ENCODE measurements at regions not wholly inside any gene's neighbourhood (a gene's known extent, or its start where the extent isn't known, plus 50 kb on each side); places are given as distances from the start of the nearest gene placed in this dataset.
A peak's percentile ranks its signal among the peaks of the same experiment; 100 is the strongest.

DNA sequence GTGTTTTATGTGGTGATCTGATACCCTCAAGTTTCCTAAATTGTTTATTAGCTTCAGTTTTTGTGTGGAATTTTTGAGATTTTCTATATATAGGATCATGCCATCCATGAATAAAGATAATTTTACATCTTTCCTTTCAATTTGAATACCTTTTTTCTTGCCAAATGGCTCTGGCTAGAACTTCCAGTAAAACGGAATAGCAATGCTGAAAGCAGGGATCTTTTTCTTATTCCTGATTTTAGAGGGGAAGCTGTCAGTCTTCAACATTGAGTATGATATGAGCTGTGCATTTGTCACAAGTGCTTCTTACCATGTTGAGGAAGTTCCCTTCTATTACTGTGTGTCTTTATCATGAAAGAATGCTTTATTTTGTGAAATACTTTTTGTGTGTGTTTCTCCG lies 618.8 kb downstream of the FGF9 start:
- no peaks in the 10 kb centered on the region for H3K36me3 ChIP-seq (ENCODE audit: control insufficient read depth in 4 of 4, insufficient read depth in 4 of 4, low read length in 3 of 4)
- ChIA-PET CTCF (interaction anchor here (1.0 kb wide), 1 partner anchor 11 kb away, joined by 3 read pairs; no protein-coding TSS in a partner anchor), POLR2A (interaction anchor here (0.6 kb wide), 1 partner anchor 263 kb away, joined by 3 read pairs; no protein-coding TSS in a partner anchor)
- H3K27me3 ChIP-seq (replicated peaks in 2 of 5; ENCODE audit: control insufficient read depth in 4 of 5, insufficient read depth in 5 of 5, low read length in 4 of 5): peaks cover 0 to 4% (median 0%) of the 10 kb centered on the region in 5 experiments
- H3K4me3 ChIP-seq (ENCODE audit: control insufficient read depth in 1 of 7, extremely low read depth in 1 of 7, insufficient read depth in 4 of 7, low read depth in 2 of 7, low read length in 6 of 7): no peak overlapping the region
- H3K27ac ChIP-seq (ENCODE audit: insufficient read depth in 1 of 2, low read depth in 1 of 2, low read length in 2 of 2, poor library complexity in 1 of 2, severe bottlenecking in 2 of 2): no peak overlapping the region
- H3K9me3 ChIP-seq (ENCODE audit: control extremely low read depth in 1 of 5, control insufficient read depth in 4 of 5, insufficient read depth in 2 of 5, low read depth in 1 of 5, low read length in 4 of 5): no peaks in the 10 kb centered on the region
- no peak for DNase-seq
- H3K4me1 ChIP-seq (ENCODE audit: control extremely low read depth in 1 of 4, control insufficient read depth in 4 of 4, insufficient read depth in 4 of 4, low read length in 3 of 4): no peaks in the 10 kb centered on the region
- WGBS (ENCODE audit: insufficient coverage): 100% methylated on average over 1 of the region's 2 CpGs

DNA sequence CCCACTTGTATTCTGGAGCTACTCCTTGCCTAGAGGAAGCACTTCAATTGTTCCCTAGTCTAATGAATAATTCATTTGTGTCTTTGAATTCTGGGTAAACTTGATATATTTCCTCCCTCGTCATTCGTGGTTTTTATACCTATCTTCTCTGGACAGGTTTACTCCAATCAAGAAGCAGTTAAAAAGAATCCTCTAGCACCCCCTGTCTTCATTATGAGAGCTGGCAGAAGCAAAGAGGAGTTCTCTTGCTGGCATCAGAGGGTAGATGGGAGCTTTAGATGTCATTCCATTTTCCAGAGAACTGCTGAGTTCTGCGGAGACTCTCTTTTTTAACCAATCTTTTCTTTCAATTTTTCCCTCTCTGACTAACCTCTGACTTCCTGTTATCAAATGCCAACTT lies 627.7 kb downstream of the FGF9 start:
- ChIA-PET CTCF (no interaction called here), POLR2A (no interaction called here)
- Histone ChIP-seq H3K27me3 (replicated peaks in 2 of 5; ENCODE audit: control insufficient read depth in 4 of 5, insufficient read depth in 5 of 5, low read length in 4 of 5) (no peaks in the 10 kb centered on the region), H3K9me3 (ENCODE audit: control extremely low read depth in 1 of 5, control insufficient read depth in 4 of 5, insufficient read depth in 2 of 5, low read depth in 1 of 5, low read length in 4 of 5) (peaks cover 0 to 4% (median 0%) of the 10 kb centered on the region in 5 experiments), H3K36me3 (ENCODE audit: control insufficient read depth in 4 of 4, insufficient read depth in 4 of 4, low read length in 3 of 4) (no peaks in the 10 kb centered on the region), H3K4me1 (ENCODE audit: control extremely low read depth in 1 of 4, control insufficient read depth in 4 of 4, insufficient read depth in 4 of 4, low read length in 3 of 4) (no peaks in the 10 kb centered on the region), H3K27ac (ENCODE audit: insufficient read depth in 1 of 2, low read depth in 1 of 2, low read length in 2 of 2, poor library complexity in 1 of 2, severe bottlenecking in 2 of 2) (no peak overlapping the region), H3K4me3 (ENCODE audit: control insufficient read depth in 1 of 7, extremely low read depth in 1 of 7, insufficient read depth in 4 of 7, low read depth in 2 of 7, low read length in 6 of 7) (no peak overlapping the region)
- 90% methylated on average over 2 of the region's 3 CpGs for WGBS (ENCODE audit: insufficient coverage)
- DNase-seq: peak in 1 of 3 donors; percentile 6

DNA sequence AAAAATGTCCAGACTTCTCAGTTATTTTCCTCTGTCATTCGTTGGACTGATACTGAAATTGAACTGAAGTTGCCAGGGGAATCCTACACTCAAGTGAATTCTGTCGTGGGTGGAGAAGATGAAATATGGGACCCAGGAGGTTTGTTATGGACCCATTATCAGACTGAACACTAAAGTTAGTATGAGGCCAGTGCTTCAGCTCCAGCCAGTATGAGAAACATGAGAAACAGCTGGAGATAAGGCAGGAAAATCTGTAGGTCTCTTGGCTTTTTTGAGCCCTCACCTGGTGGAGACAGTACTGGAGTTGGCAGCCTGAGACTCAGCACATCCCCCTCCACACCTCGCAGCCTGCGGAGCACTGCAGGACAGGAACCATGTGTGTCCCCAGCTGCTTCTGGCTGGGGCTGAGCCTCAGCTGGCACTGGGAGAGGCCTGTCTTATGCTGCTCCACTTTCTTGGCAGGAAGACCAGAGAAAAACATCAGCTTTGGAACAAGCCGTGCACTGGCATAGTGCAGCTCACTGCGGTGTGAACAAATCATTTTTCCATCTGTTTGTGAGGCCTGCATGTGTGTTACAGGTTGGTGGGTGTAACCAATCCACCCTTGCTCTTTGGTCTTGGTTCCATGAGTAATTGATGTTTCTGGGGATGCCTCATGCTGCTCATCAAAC lies 641.0 kb downstream of the FGF9 start:
- ChIA-PET CTCF (no interaction called here), POLR2A (no interaction called here)
- no peak for DNase-seq
- WGBS (ENCODE audit: insufficient coverage): 78% methylated on average over 4 of the region's 6 CpGs
- Histone ChIP-seq H3K36me3 (ENCODE audit: control insufficient read depth in 4 of 4, insufficient read depth in 4 of 4, low read length in 3 of 4) (no peaks in the 10 kb centered on the region), H3K4me1 (ENCODE audit: control extremely low read depth in 1 of 4, control insufficient read depth in 4 of 4, insufficient read depth in 4 of 4, low read length in 3 of 4) (no peaks in the 10 kb centered on the region), H3K27me3 (replicated peaks in 2 of 5; ENCODE audit: control insufficient read depth in 4 of 5, insufficient read depth in 5 of 5, low read length in 4 of 5) (no peaks in the 10 kb centered on the region), H3K4me3 (ENCODE audit: control insufficient read depth in 1 of 7, extremely low read depth in 1 of 7, insufficient read depth in 4 of 7, low read depth in 2 of 7, low read length in 6 of 7) (no peak overlapping the region), H3K27ac (ENCODE audit: insufficient read depth in 1 of 2, low read depth in 1 of 2, low read length in 2 of 2, poor library complexity in 1 of 2, severe bottlenecking in 2 of 2) (no peak overlapping the region), H3K9me3 (ENCODE audit: control extremely low read depth in 1 of 5, control insufficient read depth in 4 of 5, insufficient read depth in 2 of 5, low read depth in 1 of 5, low read length in 4 of 5) (peaks cover 0 to 6% (median 0%) of the 10 kb centered on the region in 5 experiments)

DNA sequence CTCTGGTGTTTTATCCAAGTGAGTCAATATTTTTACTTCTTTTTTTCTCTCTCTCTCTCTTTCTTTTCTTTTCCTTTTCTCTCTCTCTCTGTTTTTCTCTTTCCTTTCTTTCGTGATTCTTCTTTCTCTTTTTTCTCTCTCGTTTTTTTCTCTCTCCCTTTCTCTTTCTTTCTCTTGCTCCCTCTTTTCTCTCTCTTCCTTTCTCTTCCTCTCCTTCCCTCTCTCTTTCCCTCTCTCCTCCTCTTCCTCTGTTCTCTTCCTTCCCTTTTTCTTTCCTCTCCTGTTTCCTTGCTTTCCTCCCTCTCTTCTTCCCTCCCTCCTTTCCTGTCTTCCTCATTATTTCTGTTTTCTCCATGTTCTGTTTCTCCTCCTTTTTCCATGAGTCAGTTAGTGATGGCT lies 641.5 kb downstream of the FGF9 start:
- Histone ChIP-seq H3K9me3 (ENCODE audit: control extremely low read depth in 1 of 5, control insufficient read depth in 4 of 5, insufficient read depth in 2 of 5, low read depth in 1 of 5, low read length in 4 of 5) (peaks cover 0 to 6% (median 0%) of the 10 kb centered on the region in 5 experiments), H3K27ac (ENCODE audit: insufficient read depth in 1 of 2, low read depth in 1 of 2, low read length in 2 of 2, poor library complexity in 1 of 2, severe bottlenecking in 2 of 2) (no peak overlapping the region), H3K36me3 (ENCODE audit: control insufficient read depth in 4 of 4, insufficient read depth in 4 of 4, low read length in 3 of 4) (no peaks in the 10 kb centered on the region), H3K4me1 (ENCODE audit: control extremely low read depth in 1 of 4, control insufficient read depth in 4 of 4, insufficient read depth in 4 of 4, low read length in 3 of 4) (no peaks in the 10 kb centered on the region), H3K4me3 (ENCODE audit: control insufficient read depth in 1 of 7, extremely low read depth in 1 of 7, insufficient read depth in 4 of 7, low read depth in 2 of 7, low read length in 6 of 7) (no peak overlapping the region), H3K27me3 (replicated peaks in 2 of 5; ENCODE audit: control insufficient read depth in 4 of 5, insufficient read depth in 5 of 5, low read length in 4 of 5) (no peaks in the 10 kb centered on the region)
- 100% methylated on average over 2 of the region's 2 CpGs for WGBS (ENCODE audit: insufficient coverage)
- CTCF ChIA-PET: no interaction called here
- POLR2A ChIA-PET: no interaction called here
- DNase-seq: no peak

DNA sequence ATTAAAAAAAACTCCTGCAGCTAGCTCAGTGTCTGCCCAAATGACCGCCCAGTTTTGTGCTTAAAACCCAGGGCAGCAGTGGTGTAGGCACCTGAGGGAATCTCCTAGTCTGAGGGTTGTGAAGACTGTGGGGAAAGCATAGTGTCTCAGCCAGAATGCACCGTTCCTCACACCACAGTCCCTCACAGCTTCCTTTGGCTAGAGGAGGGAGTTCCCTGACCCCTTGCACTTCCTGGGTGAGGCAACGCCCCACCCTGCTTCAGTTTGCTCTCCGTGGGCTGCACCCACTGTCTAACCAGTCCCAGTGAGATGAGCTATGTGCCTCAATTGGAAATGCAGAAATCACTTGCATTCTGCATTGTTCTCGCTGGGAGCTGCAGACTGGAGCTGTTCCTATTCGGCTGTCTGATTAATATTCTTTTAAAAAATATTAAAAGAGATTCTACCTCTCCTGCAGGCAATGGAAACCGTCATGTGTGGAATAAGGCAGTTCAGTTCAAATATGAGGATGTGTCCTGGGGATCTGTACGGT lies 645.7 kb downstream of the FGF9 start:
- no peaks in the 10 kb centered on the region for H3K36me3 ChIP-seq (ENCODE audit: control insufficient read depth in 4 of 4, insufficient read depth in 4 of 4, low read length in 3 of 4)
- 98% methylated on average over 4 of the region's 8 CpGs for WGBS (ENCODE audit: insufficient coverage)
- no peaks in the 10 kb centered on the region for H3K4me1 ChIP-seq (ENCODE audit: control extremely low read depth in 1 of 4, control insufficient read depth in 4 of 4, insufficient read depth in 4 of 4, low read length in 3 of 4)
- peaks cover 0 to 8% (median 0%) of the 10 kb centered on the region in 5 experiments for H3K9me3 ChIP-seq (ENCODE audit: control extremely low read depth in 1 of 5, control insufficient read depth in 4 of 5, insufficient read depth in 2 of 5, low read depth in 1 of 5, low read length in 4 of 5)
- DNase-seq: no peak
- no peaks in the 10 kb centered on the region for H3K27me3 ChIP-seq (replicated peaks in 2 of 5; ENCODE audit: control insufficient read depth in 4 of 5, insufficient read depth in 5 of 5, low read length in 4 of 5)
- CTCF ChIA-PET: no interaction called here
- POLR2A ChIA-PET: no interaction called here
- no peak overlapping the region for H3K4me3 ChIP-seq (ENCODE audit: control insufficient read depth in 1 of 7, extremely low read depth in 1 of 7, insufficient read depth in 4 of 7, low read depth in 2 of 7, low read length in 6 of 7)
- no peak overlapping the region for H3K27ac ChIP-seq (ENCODE audit: insufficient read depth in 1 of 2, low read depth in 1 of 2, low read length in 2 of 2, poor library complexity in 1 of 2, severe bottlenecking in 2 of 2)

DNA sequence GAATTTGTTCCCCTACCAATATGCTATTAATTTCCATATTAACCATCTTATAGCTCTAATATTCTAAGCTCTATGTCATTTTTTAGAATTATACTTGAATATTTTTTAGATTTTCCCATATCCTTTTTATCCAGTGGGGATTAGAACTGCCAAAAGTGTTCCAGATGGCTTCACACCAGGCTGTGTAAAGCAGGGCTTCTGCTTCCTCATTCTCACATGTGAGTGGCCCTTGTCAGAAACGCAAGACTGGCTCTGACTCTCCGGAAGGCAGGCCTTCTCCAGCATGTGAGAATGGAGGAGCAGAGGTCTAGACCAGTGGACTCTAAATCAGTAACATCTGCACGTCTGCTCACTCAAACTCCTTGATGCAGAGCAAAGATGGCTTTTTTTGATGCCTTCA lies 650.1 kb downstream of the FGF9 start:
- CTCF ChIA-PET: no interaction called here
- POLR2A ChIA-PET: no interaction called here
- peaks cover 0 to 4% (median 0%) of the 10 kb centered on the region in 5 experiments for H3K9me3 ChIP-seq (ENCODE audit: control extremely low read depth in 1 of 5, control insufficient read depth in 4 of 5, insufficient read depth in 2 of 5, low read depth in 1 of 5, low read length in 4 of 5)
- no peak overlapping the region for H3K4me3 ChIP-seq (ENCODE audit: control insufficient read depth in 1 of 7, extremely low read depth in 1 of 7, insufficient read depth in 4 of 7, low read depth in 2 of 7, low read length in 6 of 7)
- H3K27me3 ChIP-seq (replicated peaks in 2 of 5; ENCODE audit: control insufficient read depth in 4 of 5, insufficient read depth in 5 of 5, low read length in 4 of 5): no peaks in the 10 kb centered on the region
- H3K36me3 ChIP-seq (ENCODE audit: control insufficient read depth in 4 of 4, insufficient read depth in 4 of 4, low read length in 3 of 4): no peaks in the 10 kb centered on the region
- DNase-seq: no peak
- H3K27ac ChIP-seq (ENCODE audit: insufficient read depth in 1 of 2, low read depth in 1 of 2, low read length in 2 of 2, poor library complexity in 1 of 2, severe bottlenecking in 2 of 2): no peak overlapping the region
- no peaks in the 10 kb centered on the region for H3K4me1 ChIP-seq (ENCODE audit: control extremely low read depth in 1 of 4, control insufficient read depth in 4 of 4, insufficient read depth in 4 of 4, low read length in 3 of 4)
- WGBS (ENCODE audit: insufficient coverage): 75% methylated on average over 2 of the region's 3 CpGs

DNA sequence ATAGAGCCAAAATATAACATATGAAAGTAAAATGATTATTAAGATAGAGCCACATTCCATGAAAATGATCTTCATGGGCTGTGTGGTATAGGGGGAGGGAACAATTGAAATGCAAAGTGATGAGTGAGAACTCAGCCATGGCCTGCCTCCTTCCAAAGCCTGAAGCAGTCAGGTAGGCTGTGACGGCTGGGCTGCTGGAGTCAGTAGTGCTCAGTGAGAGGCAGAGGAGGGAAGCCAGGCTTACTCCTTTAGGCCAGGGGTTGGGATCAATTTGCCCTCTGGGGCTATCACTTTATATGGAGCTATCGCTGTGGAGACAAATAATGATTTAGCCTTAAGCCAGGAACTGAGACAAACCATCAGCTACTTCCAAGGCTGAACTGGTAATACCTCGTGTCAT lies 654.9 kb downstream of the FGF9 start:
- H3K27me3 ChIP-seq (replicated peaks in 2 of 5; ENCODE audit: control insufficient read depth in 4 of 5, insufficient read depth in 5 of 5, low read length in 4 of 5): no peaks in the 10 kb centered on the region
- DNase-seq: no peak
- no peak overlapping the region for H3K4me3 ChIP-seq (ENCODE audit: control insufficient read depth in 1 of 7, extremely low read depth in 1 of 7, insufficient read depth in 4 of 7, low read depth in 2 of 7, low read length in 6 of 7)
- no peaks in the 10 kb centered on the region for H3K9me3 ChIP-seq (ENCODE audit: control extremely low read depth in 1 of 5, control insufficient read depth in 4 of 5, insufficient read depth in 2 of 5, low read depth in 1 of 5, low read length in 4 of 5)
- CTCF ChIA-PET: no interaction called here
- POLR2A ChIA-PET: no interaction called here
- no peaks in the 10 kb centered on the region for H3K36me3 ChIP-seq (ENCODE audit: control insufficient read depth in 4 of 4, insufficient read depth in 4 of 4, low read length in 3 of 4)
- H3K27ac ChIP-seq (ENCODE audit: insufficient read depth in 1 of 2, low read depth in 1 of 2, low read length in 2 of 2, poor library complexity in 1 of 2, severe bottlenecking in 2 of 2): no peak overlapping the region
- H3K4me1 ChIP-seq (ENCODE audit: control extremely low read depth in 1 of 4, control insufficient read depth in 4 of 4, insufficient read depth in 4 of 4, low read length in 3 of 4): no peaks in the 10 kb centered on the region
- 88% methylated on average over 2 of the region's 3 CpGs for WGBS (ENCODE audit: insufficient coverage)

All from common myeloid progenitor, CD34-positive (primary cell).